NCI-H2227 (cell line): ENCODE measurements at regions not wholly inside any gene's neighbourhood (a gene's known extent, or its start where the extent isn't known, plus 50 kb on each side); places are given as distances from the start of the nearest gene placed in this dataset.
A peak's percentile ranks its signal among the peaks of the same experiment; 100 is the strongest.
"Not testable (repeated sequence)": the region's sequence is repeated elsewhere in the genome, so short reads cannot be mapped to it uniquely, and the experiment has no call there.

Experiments
- DNase-seq: peaks from one replicate; lab custom pipeline; 2025; ENCODE audit not compliant: unreplicated experiment; lab: John Stamatoyannopoulos, UW

GRCh38 chr2:182477774-182478173 lies 50.9 kb upstream of the PDE1A start:
- DNase-seq = no peak

- DNase-seq = no peak
Observed at GRCh38 chr2:182481676-182482075, 54.8 kb upstream of the PDE1A start.

- DNase-seq = no peak
Observed at GRCh38 chr2:182482511-182482910, 55.7 kb upstream of the PDE1A start.

GRCh38 chr2:182496596-182496995 lies 69.8 kb upstream of the PDE1A start:
- DNase-seq = no peak

- DNase-seq = no peak
Observed at GRCh38 chr2:182499706-182500470, 73.1 kb upstream of the PDE1A start.

GRCh38 chr2:182503886-182504285 lies 77.0 kb upstream of the PDE1A start:
- no peak for DNase-seq

- DNase-seq = no peak
Observed at GRCh38 chr2:182504903-182505302, 78.1 kb upstream of the PDE1A start.

GRCh38 chr2:182506606-182507005 lies 79.8 kb upstream of the PDE1A start:
- no peak for DNase-seq

GRCh38 chr2:182508583-182508982 lies 81.7 kb upstream of the PDE1A start:
- DNase-seq = not testable (repeated sequence)

- DNase-seq = no peak
Observed at GRCh38 chr2:182509216-182509615, 82.4 kb upstream of the PDE1A start.

- no peak for DNase-seq
Observed at GRCh38 chr2:182521453-182522404, 94.9 kb upstream of the PDE1A start.

GRCh38 chr2:182522405-182522896 lies 95.6 kb upstream of the PDE1A start:
- peak; percentile 43 for DNase-seq

- DNase-seq = peak; percentile 43
Observed at GRCh38 chr2:182522972-182523473, 96.2 kb upstream of the PDE1A start.

- no peak for DNase-seq
Observed at GRCh38 chr2:182530636-182531035, 103.8 kb upstream of the PDE1A start.

GRCh38 chr2:182540252-182540651 lies 113.4 kb upstream of the PDE1A start:
- DNase-seq = no peak

- DNase-seq = no peak
Observed at GRCh38 chr2:182541268-182541667, 114.4 kb upstream of the PDE1A start.

GRCh38 chr2:182542501-182543258 lies 115.8 kb upstream of the PDE1A start:
- DNase-seq = no peak

- DNase-seq = no peak
Observed at GRCh38 chr2:182543741-182544525, 117.1 kb upstream of the PDE1A start.

GRCh38 chr2:182545420-182546167 lies 118.8 kb upstream of the PDE1A start:
- no peak for DNase-seq
